ENCODE measurements at regions not wholly inside any gene's neighbourhood (a gene's known extent, or its start where the extent isn't known, plus 50 kb on each side); places are given as distances from the start of the nearest gene placed in this dataset.

DNA sequence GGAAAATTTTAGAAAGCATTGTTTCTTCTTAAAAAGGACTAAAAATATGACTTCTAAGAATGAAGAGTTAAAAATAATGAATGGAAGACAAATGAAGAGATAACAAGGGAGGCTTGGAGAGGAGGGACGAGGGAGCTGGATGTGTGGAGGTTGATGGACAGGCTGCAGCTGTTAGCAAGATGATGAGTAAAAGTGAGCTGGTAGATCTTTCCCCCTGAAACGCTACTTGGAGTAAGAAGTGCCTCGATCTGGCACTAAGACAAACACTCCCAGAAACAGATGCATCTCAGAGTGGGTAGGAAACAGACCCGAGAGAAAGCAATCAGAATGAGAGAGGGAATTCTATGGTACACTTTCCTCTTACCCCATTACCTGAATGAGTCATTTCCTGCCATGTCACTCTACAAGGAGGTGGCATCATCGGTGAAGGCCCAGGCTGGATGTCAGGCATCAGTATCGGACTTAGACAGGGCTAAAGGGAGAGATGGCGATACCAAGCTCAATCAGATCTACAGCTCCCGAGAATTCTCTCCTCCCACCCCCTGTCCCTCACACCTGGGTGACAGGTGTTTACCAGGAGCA is 154.1 kb upstream of the BMP2 start:
- TF ChIP-seq, protein P1, sequence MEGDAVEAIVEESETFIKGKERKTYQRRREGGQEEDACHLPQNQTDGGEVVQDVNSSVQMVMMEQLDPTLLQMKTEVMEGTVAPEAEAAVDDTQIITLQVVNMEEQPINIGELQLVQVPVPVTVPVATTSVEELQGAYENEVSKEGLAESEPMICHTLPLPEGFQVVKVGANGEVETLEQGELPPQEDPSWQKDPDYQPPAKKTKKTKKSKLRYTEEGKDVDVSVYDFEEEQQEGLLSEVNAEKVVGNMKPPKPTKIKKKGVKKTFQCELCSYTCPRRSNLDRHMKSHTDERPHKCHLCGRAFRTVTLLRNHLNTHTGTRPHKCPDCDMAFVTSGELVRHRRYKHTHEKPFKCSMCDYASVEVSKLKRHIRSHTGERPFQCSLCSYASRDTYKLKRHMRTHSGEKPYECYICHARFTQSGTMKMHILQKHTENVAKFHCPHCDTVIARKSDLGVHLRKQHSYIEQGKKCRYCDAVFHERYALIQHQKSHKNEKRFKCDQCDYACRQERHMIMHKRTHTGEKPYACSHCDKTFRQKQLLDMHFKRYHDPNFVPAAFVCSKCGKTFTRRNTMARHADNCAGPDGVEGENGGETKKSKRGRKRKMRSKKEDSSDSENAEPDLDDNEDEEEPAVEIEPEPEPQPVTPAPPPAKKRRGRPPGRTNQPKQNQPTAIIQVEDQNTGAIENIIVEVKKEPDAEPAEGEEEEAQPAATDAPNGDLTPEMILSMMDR (IDR thresholded peaks at IDR 0.05) = no peak
- TF ChIP-seq SIN3A (IDR thresholded peaks at IDR 0.05; ENCODE audit: borderline replicate concordance, low read depth, low read length) (no peak), REST (IDR thresholded peaks at IDR 0.05; ENCODE audit: low read depth, low read length) (no peak), RAD21 (IDR thresholded peaks at IDR 0.05; ENCODE audit: low read length) (no peak), ELF1 (IDR thresholded peaks at IDR 0.05) (no peak)
- TF ChIP-seq, protein P2, sequence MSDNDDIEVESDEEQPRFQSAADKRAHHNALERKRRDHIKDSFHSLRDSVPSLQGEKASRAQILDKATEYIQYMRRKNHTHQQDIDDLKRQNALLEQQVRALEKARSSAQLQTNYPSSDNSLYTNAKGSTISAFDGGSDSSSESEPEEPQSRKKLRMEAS (IDR thresholded peaks at IDR 0.05; ENCODE audit: low read depth) = no peak
- TF ChIP-seq, protein P3, sequence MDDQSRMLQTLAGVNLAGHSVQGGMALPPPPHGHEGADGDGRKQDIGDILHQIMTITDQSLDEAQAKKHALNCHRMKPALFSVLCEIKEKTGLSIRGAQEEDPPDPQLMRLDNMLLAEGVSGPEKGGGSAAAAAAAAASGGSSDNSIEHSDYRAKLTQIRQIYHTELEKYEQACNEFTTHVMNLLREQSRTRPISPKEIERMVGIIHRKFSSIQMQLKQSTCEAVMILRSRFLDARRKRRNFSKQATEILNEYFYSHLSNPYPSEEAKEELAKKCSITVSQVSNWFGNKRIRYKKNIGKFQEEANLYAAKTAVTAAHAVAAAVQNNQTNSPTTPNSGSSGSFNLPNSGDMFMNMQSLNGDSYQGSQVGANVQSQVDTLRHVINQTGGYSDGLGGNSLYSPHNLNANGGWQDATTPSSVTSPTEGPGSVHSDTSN (IDR thresholded peaks at IDR 0.05) = no peak

Measured in SK-N-SH (cell line).